ENCODE measurements at regions not wholly inside any gene's neighbourhood (a gene's known extent, or its start where the extent isn't known, plus 50 kb on each side); places are given as distances from the start of the nearest gene placed in this dataset.

DNA sequence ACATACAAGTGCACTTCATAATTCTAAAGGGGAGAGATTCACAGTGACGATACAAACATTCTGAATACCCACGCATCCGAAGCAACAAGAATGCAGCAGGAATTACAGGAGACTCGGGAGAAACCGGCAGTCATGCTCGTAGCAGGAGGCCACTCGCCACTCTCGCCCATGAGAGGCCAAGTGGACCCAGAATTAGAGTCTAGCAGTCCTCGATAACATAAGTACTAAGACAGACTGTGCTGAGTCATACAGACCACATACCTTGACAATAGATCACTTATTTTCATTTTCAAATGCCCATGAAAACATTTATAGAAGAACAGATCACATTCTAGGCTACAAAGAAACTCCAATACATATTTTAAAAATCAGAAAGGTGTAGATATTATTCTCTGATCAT lies 299.1 kb upstream of the TSHZ3 start:
- TF ChIP-seq, protein P1, sequence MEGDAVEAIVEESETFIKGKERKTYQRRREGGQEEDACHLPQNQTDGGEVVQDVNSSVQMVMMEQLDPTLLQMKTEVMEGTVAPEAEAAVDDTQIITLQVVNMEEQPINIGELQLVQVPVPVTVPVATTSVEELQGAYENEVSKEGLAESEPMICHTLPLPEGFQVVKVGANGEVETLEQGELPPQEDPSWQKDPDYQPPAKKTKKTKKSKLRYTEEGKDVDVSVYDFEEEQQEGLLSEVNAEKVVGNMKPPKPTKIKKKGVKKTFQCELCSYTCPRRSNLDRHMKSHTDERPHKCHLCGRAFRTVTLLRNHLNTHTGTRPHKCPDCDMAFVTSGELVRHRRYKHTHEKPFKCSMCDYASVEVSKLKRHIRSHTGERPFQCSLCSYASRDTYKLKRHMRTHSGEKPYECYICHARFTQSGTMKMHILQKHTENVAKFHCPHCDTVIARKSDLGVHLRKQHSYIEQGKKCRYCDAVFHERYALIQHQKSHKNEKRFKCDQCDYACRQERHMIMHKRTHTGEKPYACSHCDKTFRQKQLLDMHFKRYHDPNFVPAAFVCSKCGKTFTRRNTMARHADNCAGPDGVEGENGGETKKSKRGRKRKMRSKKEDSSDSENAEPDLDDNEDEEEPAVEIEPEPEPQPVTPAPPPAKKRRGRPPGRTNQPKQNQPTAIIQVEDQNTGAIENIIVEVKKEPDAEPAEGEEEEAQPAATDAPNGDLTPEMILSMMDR (IDR thresholded peaks at IDR 0.05; ENCODE audit: low read depth, low read length) = no peak
- TF ChIP-seq EZH2phosphoT487 (IDR thresholded peaks at IDR 0.05; ENCODE audit: low read depth) = no peak

Measured in OCI-LY3 (cell line).